ENCODE measurements at regions not wholly inside any gene's neighbourhood (a gene's known extent, or its start where the extent isn't known, plus 50 kb on each side); places are given as distances from the start of the nearest gene placed in this dataset.

- TF ChIP-seq CTCF (IDR thresholded peaks at IDR 0.05) (no peak), POLR2A (IDR thresholded peaks at IDR 0.05) (no peak)
Observed at GRCh38 chr6:148175550-148176188, 167.0 kb upstream of the SASH1 start.

Measured in esophagus squamous epithelium (tissue), 4 donors.